Prostate gland (tissue), 2 donors: ENCODE measurements at regions not wholly inside any gene's neighbourhood (a gene's known extent, or its start where the extent isn't known, plus 50 kb on each side); places are given as distances from the start of the nearest gene placed in this dataset.

Experiments used
- CTCF ChIP-seq, 4 experiments: fragments of 200-600 bp in 2 of 4; fragments of 450-650 bp in 2 of 4; sonication (generic) in 2 of 4; IDR thresholded peaks; 1 replicate in 3 of 4; 2 replicates in 1 of 4; pipeline ENCODE4 v1.5.1; 2016 to 2019; ENCODE audit warnings: antibody characterized with exemption in 4 of 4, mild to moderate bottlenecking in 2 of 4, moderate library complexity in 2 of 4
- POLR2A ChIP-seq: fragments of 450-650 bp; IDR thresholded peaks from one replicate; pipeline ENCODE4 v1.6.1; 2016; ENCODE audit warnings: antibody characterized with exemption, mild to moderate bottlenecking

DNA sequence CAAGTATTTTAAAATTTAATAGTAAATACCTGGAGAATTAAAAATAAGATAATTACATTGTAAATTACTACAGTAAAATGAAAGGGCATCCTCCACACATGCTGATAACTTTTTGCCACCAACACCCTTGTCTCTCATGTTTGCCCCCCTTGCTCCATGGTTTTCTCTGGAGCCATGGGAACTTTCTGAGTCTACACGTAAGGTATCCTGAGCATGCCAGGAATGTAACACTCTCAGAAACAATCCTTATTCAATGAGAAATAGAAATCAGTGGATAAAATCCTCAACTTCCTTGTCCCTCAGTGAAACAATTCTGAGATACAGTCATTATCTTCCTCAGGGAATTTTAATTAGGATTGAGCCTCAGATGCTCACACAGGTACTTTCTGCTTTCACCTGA, 108.9 kb downstream of the IZUMO3 start:
- TF ChIP-seq CTCF (IDR thresholded peaks at IDR 0.05), result no peak
- TF ChIP-seq POLR2A, result no peak
